ENCODE measurements at regions not wholly inside any gene's neighbourhood (a gene's known extent, or its start where the extent isn't known, plus 50 kb on each side); places are given as distances from the start of the nearest gene placed in this dataset.

DNA sequence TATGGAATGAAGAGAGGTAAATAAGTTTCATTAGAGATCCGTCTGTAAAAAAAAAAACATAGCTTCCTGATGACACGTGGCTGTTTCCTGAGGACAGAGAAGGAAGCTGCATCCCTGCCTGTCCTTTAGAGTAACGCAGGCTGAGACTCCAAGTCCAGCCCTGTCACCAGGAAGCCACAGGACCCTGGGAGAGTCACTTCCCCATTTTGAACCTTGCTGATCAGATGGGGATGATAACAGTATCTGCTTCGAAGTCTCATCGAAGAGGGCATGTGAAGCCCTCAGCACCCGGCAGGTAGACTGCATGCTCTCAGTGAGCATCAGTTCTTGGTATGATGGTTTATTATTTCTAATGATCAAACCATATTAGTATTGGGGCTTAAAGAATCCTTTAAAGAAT lies 139.1 kb upstream of the KCNG1 start:
- TF ChIP-seq CTCF (conservative IDR thresholded peaks at IDR 0.05): no peak
- TF ChIP-seq ZFX (IDR thresholded peaks at IDR 0.05): no peak

Measured in C4-2B (cell line).